Right lobe of liver (tissue), 6 donors: ENCODE measurements at regions not wholly inside any gene's neighbourhood (a gene's known extent, or its start where the extent isn't known, plus 50 kb on each side); places are given as distances from the start of the nearest gene placed in this dataset.

Source experiments
- ATAC-seq, 4 donors: fragments of 200-7000 bp; cut with Tn5 transposase; one replicate each; pipeline ENCODE4 v1.9.1; 2020; ENCODE audit warnings: mild to moderate bottlenecking in 4 of 4, moderate library complexity in 4 of 4
- DNase-seq, 3 donors: peaks; one replicate each; pipeline ENCODE4 v3.0.0-alpha.2; 2020
- H3K27ac ChIP-seq, 3 donors: fragments of 200-600 bp; one replicate each; pipeline ENCODE4 v1.8.0; 2022
- H3K27me3 ChIP-seq, 2 donors: fragments of 200-600 bp; one replicate each; pipeline ENCODE4 v1.8.0; 2022
- H3K36me3 ChIP-seq, 4 donors: fragments of 200-600 bp; sonication (generic) in 1 of 4; one replicate each; pipeline versions ENCODE4 v1.5.1 to v1.8.0; 2017 to 2022; ENCODE audit warnings: control low read depth in 1 of 4
- H3K4me1 ChIP-seq, 4 donors: fragments of 200-600 bp; sonication (generic) in 1 of 4; one replicate each; pipeline versions ENCODE4 v1.5.1 to v1.8.0; 2017 to 2022; ENCODE audit warnings: control low read depth in 1 of 4
- H3K4me3 ChIP-seq, 3 donors: fragments of 200-600 bp; one replicate each; pipeline ENCODE4 v1.8.0; 2022
- H3K9me3 ChIP-seq, 4 donors: fragments of 200-600 bp; sonication (generic) in 1 of 4; one replicate each; pipeline versions ENCODE4 v1.5.1 to v1.8.0; 2017 to 2022; ENCODE audit warnings: control low read depth in 1 of 4
- CTCF ChIP-seq, 4 donors: fragments of 200-600 bp in 3 of 4; fragments of 450-650 bp in 1 of 4; IDR thresholded peaks; one replicate each; pipeline versions ENCODE4 v1.5.1 to v1.8.0; 2016 to 2022; ENCODE audit warnings: antibody characterized with exemption in 4 of 4, mild to moderate bottlenecking in 2 of 4
- POLR2A ChIP-seq: fragments of 450-650 bp; IDR thresholded peaks from one replicate; pipeline ENCODE4 v1.6.1; 2017; ENCODE audit warnings: antibody characterized with exemption, mild to moderate bottlenecking
- WGBS: methylation state at CpG from one replicate; pipeline ENCODE4 v1.1.6; 2018; ENCODE audit warnings: low coverage, low lambda C conversion rate; ENCODE audit not compliant: insufficient coverage; ENCODE audit errors: missing lambda C conversion rate; 5-methylcytosine and 5-hydroxymethylcytosine counted together
- intact Hi-C, 2 donors: fragments of 100-400 bp; cut with DNase I; formaldehyde crosslinking; loops; one replicate each; pipeline versions ENCODE4 v1.11.2 to v1.14.1; 2022
- donor health status: DM: no; HTN: yes; CAD: no.
- donor health status: DM: no; HTN: no; CAD: no.
- donor health status: DM: no; HTN: no; CAD: no.
- donor health status: DM: no; HTN: yes; CAD: no.
- donor health status: DM: no; HTN: yes; CAD: no.

GRCh38 chr2:161045726-161046125, 114.5 kb upstream of the TANK start:
- no peak for DNase-seq
- no peak for ATAC-seq
- TF ChIP-seq POLR2A (no peak), CTCF (IDR thresholded peaks at IDR 0.05) (no peak)
- Histone ChIP-seq H3K27me3 (no peaks in the 10 kb centered on the region), H3K27ac (no peak overlapping the region), H3K9me3 (no peaks in the 10 kb centered on the region), H3K36me3 (no peaks in the 10 kb centered on the region), H3K4me3 (no peak overlapping the region), H3K4me1 (no peaks in the 10 kb centered on the region)
- WGBS = 100% methylated on average over 1 of the region's 1 CpG
- intact Hi-C loops = no loop called here

- Histone ChIP-seq H3K9me3 (no peaks in the 10 kb centered on the region), H3K27me3 (no peaks in the 10 kb centered on the region), H3K27ac (no peak overlapping the region), H3K36me3 (no peaks in the 10 kb centered on the region), H3K4me1 (no peaks in the 10 kb centered on the region), H3K4me3 (no peak overlapping the region)
- intact Hi-C loops = no loop called here
- no peak for DNase-seq
- 83% methylated on average over 2 of the region's 2 CpGs for WGBS
- ATAC-seq = no peak
- TF ChIP-seq POLR2A (no peak), CTCF (IDR thresholded peaks at IDR 0.05) (no peak)
Observed at GRCh38 chr2:161046876-161047275, 113.4 kb upstream of the TANK start.

GRCh38 chr2:161048317-161048716, 111.9 kb upstream of the TANK start:
- no peaks in the 10 kb centered on the region for H3K27me3 ChIP-seq
- TF ChIP-seq CTCF (IDR thresholded peaks at IDR 0.05) = no peak
- no peak for TF ChIP-seq POLR2A
- H3K4me3 ChIP-seq = no peak overlapping the region
- WGBS = 65% methylated on average over 3 of the region's 3 CpGs
- intact Hi-C loops = no loop called here
- DNase-seq (no peak), ATAC-seq (no peak)
- no peaks in the 10 kb centered on the region for H3K9me3 ChIP-seq
- no peaks in the 10 kb centered on the region for H3K36me3 ChIP-seq
- no peak overlapping the region for H3K27ac ChIP-seq
- H3K4me1 ChIP-seq = no peaks in the 10 kb centered on the region

DNA sequence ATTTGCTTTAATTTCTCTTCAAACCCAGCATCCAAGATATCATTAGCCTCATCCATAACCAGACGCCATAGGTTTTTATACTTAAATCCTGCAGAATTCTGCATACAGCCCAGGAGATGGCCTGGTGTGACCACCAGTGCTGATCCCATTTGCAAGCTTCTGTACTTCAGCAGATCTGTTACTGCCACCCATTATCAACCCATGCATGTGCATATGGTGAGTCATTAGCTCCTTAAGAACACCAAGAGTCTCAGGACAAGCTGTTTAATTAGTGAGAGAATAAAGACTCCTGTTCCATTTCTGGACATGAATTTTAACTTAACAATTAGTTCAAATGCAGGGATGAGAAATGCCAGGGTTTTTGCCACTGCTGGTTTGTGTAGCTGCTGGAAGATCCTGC, 110.7 kb upstream of the TANK start:
- H3K9me3 ChIP-seq = no peaks in the 10 kb centered on the region
- TF ChIP-seq POLR2A (no peak), CTCF (IDR thresholded peaks at IDR 0.05) (no peak)
- intact Hi-C loops = no loop called here
- no peaks in the 10 kb centered on the region for H3K36me3 ChIP-seq
- H3K27ac ChIP-seq = no peak overlapping the region
- DNase-seq = no peak
- no peaks in the 10 kb centered on the region for H3K4me1 ChIP-seq
- ATAC-seq = no peak
- H3K27me3 ChIP-seq = no peaks in the 10 kb centered on the region
- no peak overlapping the region for H3K4me3 ChIP-seq
- 75% methylated on average over 1 of the region's 1 CpG for WGBS

DNA sequence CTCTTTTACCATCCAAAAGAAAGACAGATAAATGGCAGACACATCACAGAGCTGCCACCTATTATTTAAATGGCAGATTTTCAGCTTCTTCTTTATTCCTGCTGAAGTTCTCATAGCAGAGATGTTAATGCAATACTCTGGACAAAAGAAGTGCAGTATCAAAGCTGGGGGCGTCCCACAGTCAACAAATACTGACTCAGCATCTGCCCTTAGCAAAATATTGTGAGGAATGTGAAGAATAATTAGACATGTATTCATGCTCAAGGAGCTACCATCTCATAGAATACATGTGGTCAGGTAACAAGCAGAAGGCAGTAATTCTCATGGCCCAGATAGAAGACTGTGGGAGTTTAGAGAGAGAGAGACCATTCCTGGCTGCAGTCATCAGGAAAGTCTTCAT, 108.0 kb upstream of the TANK start:
- ATAC-seq (no peak), DNase-seq (no peak)
- Histone ChIP-seq H3K4me1 (no peaks in the 10 kb centered on the region), H3K9me3 (no peaks in the 10 kb centered on the region), H3K4me3 (no peak overlapping the region), H3K27ac (no peak overlapping the region), H3K27me3 (no peaks in the 10 kb centered on the region), H3K36me3 (no peaks in the 10 kb centered on the region)
- intact Hi-C loops = no loop called here
- WGBS = 44% methylated on average over 1 of the region's 1 CpG
- TF ChIP-seq CTCF (IDR thresholded peaks at IDR 0.05) (no peak), POLR2A (no peak)
